Pancreas (tissue), 10 donors: ENCODE measurements at regions not wholly inside any gene's neighbourhood (a gene's known extent, or its start where the extent isn't known, plus 50 kb on each side); places are given as distances from the start of the nearest gene placed in this dataset.

ENCODE experiments used
- ATAC-seq, 4 donors: fragments of 200-7000 bp; cut with Tn5 transposase; one replicate each; pipeline versions ENCODE4 v1.8.0 to v1.9.1; 2020; ENCODE audit warnings: mild to moderate bottlenecking in 4 of 4, moderate library complexity in 4 of 4
- DNase-seq, 6 donors: peaks; one replicate each; pipeline ENCODE4 v3.0.0-alpha.2; 2020
- FAIRE-seq: peaks from 2 replicates; lab custom pipeline; 2012; peaks lifted over from hg19 to GRCh38; lab: Jason Lieb, UNC
- H3K27ac ChIP-seq, 4 donors: fragments of 200-600 bp; sonication (generic); 1 replicate in 3 of 4; 2 replicates in 1 of 4; pipeline versions ENCODE4 v1.5.0 to v1.8.0; 2020
- H3K27me3 ChIP-seq, 4 donors: fragments of 200-600 bp; one replicate each; pipeline ENCODE4 v1.8.0; 2021
- H3K36me3 ChIP-seq, 3 donors: fragments of 200-600 bp; sonication (generic) in 1 of 3; one replicate each; pipeline versions ENCODE4 v1.5.0 to v1.8.0; 2020 to 2021
- H3K4me1 ChIP-seq, 3 donors: fragments of 200-600 bp; one replicate each; pipeline ENCODE4 v1.8.0; 2021
- H3K4me3 ChIP-seq, 4 donors: fragments of 200-600 bp; sonication (generic) in 2 of 4; one replicate each; pipeline versions ENCODE4 v1.5.0 to v1.8.0; 2020 to 2021
- H3K9me3 ChIP-seq, 4 donors: fragments of 200-600 bp; one replicate each; pipeline ENCODE4 v1.8.0; 2021
- WGBS, 2 donors: extraction: QIAGEN DNeasy Blood & Tissue Kit; methylation state at CpG; one replicate each; pipeline ENCODE4 v1.1.7; 2013; 5-methylcytosine and 5-hydroxymethylcytosine counted together
- intact Hi-C, 3 donors: fragments of 100-400 bp; cut with DNase I; formaldehyde crosslinking; loops; one replicate each; pipeline versions ENCODE4 v1.11.1 to v1.14.2; 2022
- TF ChIP-seq, protein P1 (sequence below), 4 donors: fragments of 200-600 bp; sonication (generic) in 3 of 4; IDR thresholded peaks; one replicate each; pipeline versions ENCODE4 v1.5.0 to v1.8.0; 2021; ENCODE audit warnings: antibody characterized with exemption in 4 of 4
- donor health status: healthy with polysubstance abuse.
- donor health status: DM: no; HTN: no; CAD: no; lungs with moderate emphysema.
- donor health status: DM: no; HTN: no; CAD: no.
- donor health status: control.
- donor health status: control.
- donor health status: Bipolar disorder and iron deficiency.
- donor health status: DM: yes; HTN: yes; CAD: no.
- donor health status: DM: no; HTN: no; CAD: no.
- donor health status: DM: no; HTN: no; CAD: no.
- donor health status: DM: yes; HTN: yes; CAD: no.

DNA sequence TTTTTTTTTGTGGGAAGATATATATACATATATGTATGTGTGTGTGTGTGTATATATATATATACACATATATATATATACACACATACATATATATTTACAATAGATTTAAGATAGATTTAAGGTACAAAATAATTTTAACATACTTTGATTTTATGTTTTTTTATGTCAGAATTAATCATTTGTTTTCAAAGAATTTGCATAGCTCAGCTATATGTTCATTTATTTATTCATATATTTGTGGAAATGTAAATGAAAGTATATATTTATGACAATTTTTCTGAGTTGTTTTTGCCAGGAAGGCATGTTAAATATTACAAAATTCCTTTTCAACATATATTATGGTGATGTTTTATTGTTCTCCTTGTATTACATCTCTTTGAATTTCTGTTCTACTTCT, 887.4 kb upstream of the NOVA1 start:
- FAIRE-seq = peak; percentile 60
- no peak overlapping the region for H3K27ac ChIP-seq
- no peaks in the 10 kb centered on the region for H3K27me3 ChIP-seq
- H3K9me3 ChIP-seq = no peaks in the 10 kb centered on the region
- ATAC-seq = no peak
- intact Hi-C loops = no loop called here
- H3K36me3 ChIP-seq = no peaks in the 10 kb centered on the region
- DNase-seq = no peak
- TF ChIP-seq, protein P1, sequence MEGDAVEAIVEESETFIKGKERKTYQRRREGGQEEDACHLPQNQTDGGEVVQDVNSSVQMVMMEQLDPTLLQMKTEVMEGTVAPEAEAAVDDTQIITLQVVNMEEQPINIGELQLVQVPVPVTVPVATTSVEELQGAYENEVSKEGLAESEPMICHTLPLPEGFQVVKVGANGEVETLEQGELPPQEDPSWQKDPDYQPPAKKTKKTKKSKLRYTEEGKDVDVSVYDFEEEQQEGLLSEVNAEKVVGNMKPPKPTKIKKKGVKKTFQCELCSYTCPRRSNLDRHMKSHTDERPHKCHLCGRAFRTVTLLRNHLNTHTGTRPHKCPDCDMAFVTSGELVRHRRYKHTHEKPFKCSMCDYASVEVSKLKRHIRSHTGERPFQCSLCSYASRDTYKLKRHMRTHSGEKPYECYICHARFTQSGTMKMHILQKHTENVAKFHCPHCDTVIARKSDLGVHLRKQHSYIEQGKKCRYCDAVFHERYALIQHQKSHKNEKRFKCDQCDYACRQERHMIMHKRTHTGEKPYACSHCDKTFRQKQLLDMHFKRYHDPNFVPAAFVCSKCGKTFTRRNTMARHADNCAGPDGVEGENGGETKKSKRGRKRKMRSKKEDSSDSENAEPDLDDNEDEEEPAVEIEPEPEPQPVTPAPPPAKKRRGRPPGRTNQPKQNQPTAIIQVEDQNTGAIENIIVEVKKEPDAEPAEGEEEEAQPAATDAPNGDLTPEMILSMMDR (IDR thresholded peaks at IDR 0.05) = no peak
- no peak overlapping the region for H3K4me3 ChIP-seq
- no peaks in the 10 kb centered on the region for H3K4me1 ChIP-seq

DNA sequence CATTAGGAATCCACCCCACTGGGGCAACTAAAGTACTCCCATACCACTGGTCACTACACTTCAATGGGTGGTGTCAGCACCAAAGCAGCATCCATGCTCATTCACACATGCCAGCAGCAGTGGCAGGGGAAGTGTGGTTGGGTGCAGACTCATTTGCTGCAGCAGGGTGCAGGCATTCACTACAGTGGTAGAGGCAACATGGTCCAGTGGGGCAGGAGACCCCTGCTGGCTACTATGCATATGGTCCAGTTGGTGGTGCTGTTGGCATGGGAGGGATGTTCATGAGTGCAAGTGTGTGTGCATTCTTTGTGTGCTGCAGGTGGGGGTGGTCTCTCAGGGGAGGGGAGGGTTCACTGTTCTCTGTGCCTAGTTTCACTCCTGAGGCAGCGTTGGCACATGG, 908.4 kb upstream of the NOVA1 start:
- FAIRE-seq (no peak), ATAC-seq (no peak), DNase-seq (no peak)
- H3K27me3 ChIP-seq = no peaks in the 10 kb centered on the region
- TF ChIP-seq, protein P1 (IDR thresholded peaks at IDR 0.05) = no peak
- H3K36me3 ChIP-seq = no peaks in the 10 kb centered on the region
- H3K27ac ChIP-seq = no peak overlapping the region
- H3K4me3 ChIP-seq = no peak overlapping the region
- WGBS, 2 donors = 65 to 80% methylated on average over 1 of the region's 1 CpG
- no peaks in the 10 kb centered on the region for H3K4me1 ChIP-seq
- intact Hi-C loops = no loop called here
- H3K9me3 ChIP-seq = no peaks in the 10 kb centered on the region

DNA sequence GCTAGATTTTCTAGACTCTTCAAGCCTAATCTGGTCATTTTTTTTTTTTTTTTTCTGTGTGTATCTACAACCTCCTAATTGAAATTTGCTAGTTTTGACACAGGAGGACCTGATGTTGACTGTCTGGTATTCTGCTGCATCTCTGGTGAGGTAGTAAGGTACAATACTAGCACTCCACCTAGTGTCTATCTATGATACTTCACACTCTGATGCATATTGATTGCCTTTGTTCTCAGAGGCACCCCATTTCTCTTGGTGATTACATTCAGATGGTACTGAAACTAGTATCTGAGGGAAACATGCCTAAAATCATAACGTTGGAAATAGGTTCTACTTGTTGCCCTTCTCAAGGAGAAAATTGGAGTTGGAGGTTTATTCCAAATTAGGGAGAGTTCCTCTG, 930.5 kb upstream of the NOVA1 start:
- ATAC-seq = peak in 3 of 4 donors; percentile 42 to 76 (median 55)
- 1 to 3% methylated on average over 1 of the region's 1 CpG for WGBS, 2 donors
- Histone ChIP-seq H3K9me3 (no peaks in the 10 kb centered on the region), H3K27me3 (no peaks in the 10 kb centered on the region), H3K36me3 (no peaks in the 10 kb centered on the region), H3K27ac (no peak overlapping the region), H3K4me1 (no peaks in the 10 kb centered on the region), H3K4me3 (no peak overlapping the region)
- no peak for FAIRE-seq
- no peak for DNase-seq
- TF ChIP-seq, protein P1 (IDR thresholded peaks at IDR 0.05) = no peak
- intact Hi-C loops = no loop called here

DNA sequence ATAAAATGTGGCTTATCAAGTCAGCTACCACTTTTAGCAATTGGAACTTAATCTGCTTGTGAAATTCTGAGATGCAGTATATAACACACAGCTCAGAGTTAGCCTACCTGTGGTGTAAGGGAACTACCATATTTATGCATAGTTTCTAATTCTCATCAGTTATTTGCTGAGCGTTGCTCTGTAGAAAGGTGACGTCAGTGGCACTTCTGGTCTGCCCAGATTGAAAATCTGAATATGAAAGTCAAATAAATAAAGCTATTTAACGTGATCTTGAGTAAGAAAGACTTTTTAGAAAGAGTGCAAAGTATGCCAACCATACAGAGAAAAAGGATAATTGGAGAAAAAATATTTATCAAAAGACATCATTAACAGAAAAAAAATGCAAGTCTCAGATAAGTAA, 938.9 kb upstream of the NOVA1 start:
- ATAC-seq = no peak
- Histone ChIP-seq H3K4me1 (no peaks in the 10 kb centered on the region), H3K4me3 (no peak overlapping the region), H3K27me3 (no peaks in the 10 kb centered on the region), H3K27ac (no peak overlapping the region), H3K36me3 (no peaks in the 10 kb centered on the region), H3K9me3 (no peaks in the 10 kb centered on the region)
- TF ChIP-seq, protein P1 (IDR thresholded peaks at IDR 0.05) = no peak
- intact Hi-C loops = no loop called here
- FAIRE-seq = no peak
- DNase-seq = no peak
- WGBS, 2 donors = 63 to 78% methylated on average over 3 of the region's 3 CpGs

DNA sequence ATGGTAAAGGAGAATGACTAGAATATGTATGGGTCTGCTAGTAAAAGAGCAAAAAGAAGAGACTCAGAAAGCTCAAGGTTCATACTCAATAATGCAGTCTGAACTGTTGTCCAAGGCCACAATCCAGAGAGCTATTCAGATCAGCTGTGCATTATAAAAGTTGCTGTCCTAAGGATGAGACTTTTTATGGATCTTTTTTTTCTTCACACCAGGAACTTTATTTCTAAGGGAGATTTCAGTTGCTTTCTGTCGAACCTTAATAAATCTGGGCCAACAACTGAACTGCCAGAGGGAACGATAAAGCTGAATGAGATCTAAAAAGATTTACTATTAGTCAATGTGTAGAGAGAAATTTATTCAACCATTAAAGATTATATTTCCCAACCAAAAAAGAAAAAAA, 948.3 kb upstream of the NOVA1 start:
- TF ChIP-seq, protein P1 (IDR thresholded peaks at IDR 0.05) = no peak

More for the DNA sequence above, 948.3 kb upstream of the NOVA1 start:
- DNase-seq (no peak), FAIRE-seq (no peak), ATAC-seq (no peak)
- intact Hi-C loops = no loop called here
- no peaks in the 10 kb centered on the region for H3K36me3 ChIP-seq
- H3K27me3 ChIP-seq = no peaks in the 10 kb centered on the region
- H3K27ac ChIP-seq = no peak overlapping the region
- WGBS, 2 donors = 68 to 92% methylated on average over 2 of the region's 2 CpGs
- H3K9me3 ChIP-seq = no peaks in the 10 kb centered on the region
- H3K4me3 ChIP-seq = no peak overlapping the region
- H3K4me1 ChIP-seq = no peaks in the 10 kb centered on the region
